T-cell (primary cell): ENCODE measurements at regions not wholly inside any gene's neighbourhood (a gene's known extent, or its start where the extent isn't known, plus 50 kb on each side); places are given as distances from the start of the nearest gene placed in this dataset.

Experiments used
- ATAC-seq, 4 experiments: fragments of 200-7000 bp in 3 of 4; fragments of 150-1000 bp in 1 of 4; cut with Tn5 transposase; replicated peaks in 1 of 4; 1 replicate in 3 of 4; 2 replicates in 1 of 4; pipeline ENCODE4 v1.10.0; 2021; ENCODE audit warnings: moderate library complexity in 3 of 4, mild to moderate bottlenecking in 2 of 4, moderate number of reproducible peaks in 1 of 4
- CTCF ChIA-PET, 2 donors: fragments of 300-600 bp; sonication (Branson Sonifier 250); formaldehyde crosslinking; loops; one replicate each; lab custom pipeline; 2022; ENCODE audit warnings: antibody characterized with exemption in 2 of 2; lab: Charles Lee
- POLR2A ChIA-PET, 2 donors: fragments of 300-600 bp; sonication (Branson Sonifier 250); formaldehyde crosslinking; loops; one replicate each; lab custom pipeline; 2022; ENCODE audit warnings: antibody characterized with exemption in 2 of 2; lab: Charles Lee
- DNase-seq, 35 experiments: peaks; one replicate each; pipeline versions ENCODE4 v3.0.0 to v3.0.0-alpha.2; 2013 to 2023
- H3K27ac ChIP-seq: one replicate; pipeline ENCODE4 v1.5.1; 2013; ENCODE audit warnings: low read length
- H3K27me3 ChIP-seq, 2 experiments: replicated peaks in 1 of 2; 1 replicate in 1 of 2; 2 replicates in 1 of 2; pipeline versions ENCODE4 v1.6.1 to v1.7.0; 2013; ENCODE audit warnings: low read length in 1 of 2, mixed read lengths in 1 of 2; ENCODE audit not compliant: control insufficient read depth in 2 of 2, insufficient read depth in 2 of 2; ENCODE audit errors: extremely low read depth in 1 of 2
- H3K36me3 ChIP-seq, 2 donors: 1 replicate in 1 of 2; 2 replicates in 1 of 2; pipeline versions ENCODE4 v1.6.1 to v1.7.0; 2013; ENCODE audit warnings: low read length in 1 of 2; ENCODE audit not compliant: control insufficient read depth in 2 of 2, insufficient read depth in 1 of 2; ENCODE audit errors: extremely low read depth in 1 of 2
- H3K4me1 ChIP-seq, 2 experiments: 1 replicate in 1 of 2; 2 replicates in 1 of 2; pipeline versions ENCODE4 v1.6.1 to v1.7.0; 2013; ENCODE audit warnings: low read length in 2 of 2, mixed read lengths in 1 of 2; ENCODE audit not compliant: insufficient read depth in 2 of 2, control insufficient read depth in 1 of 2; ENCODE audit errors: extremely low read depth in 1 of 2
- H3K4me3 ChIP-seq, 2 donors: 1 replicate in 1 of 2; 2 replicates in 1 of 2; pipeline versions ENCODE4 v1.5.1 to v1.7.0; 2013; ENCODE audit warnings: mild to moderate bottlenecking in 2 of 2, low read length in 1 of 2, moderate library complexity in 1 of 2; ENCODE audit not compliant: control insufficient read depth in 1 of 2; ENCODE audit errors: extremely low read depth in 1 of 2
- H3K9me3 ChIP-seq: 2 replicates; pipeline ENCODE4 v1.7.0; 2013
- H3K27ac Mint-ChIP-seq, 2 donors: one replicate each; pipeline ENCODE4 v1.8.0; 2020 to 2021; ENCODE audit warnings: mild to moderate bottlenecking in 2 of 2, mixed read lengths in 2 of 2
- H3K27me3 Mint-ChIP-seq, 2 donors: one replicate each; pipeline ENCODE4 v1.8.0; 2021 to 2022; ENCODE audit warnings: mixed read lengths in 2 of 2
- H3K36me3 Mint-ChIP-seq: one replicate; pipeline ENCODE4 v1.8.0; 2021; ENCODE audit warnings: mixed read lengths
- H3K4me1 Mint-ChIP-seq, 3 donors: one replicate each; pipeline ENCODE4 v1.8.0; 2020 to 2022; ENCODE audit warnings: mixed read lengths in 3 of 3, mild to moderate bottlenecking in 1 of 3
- H3K4me3 Mint-ChIP-seq, 3 donors: one replicate each; pipeline ENCODE4 v1.8.0; 2020 to 2022; ENCODE audit warnings: mild to moderate bottlenecking in 3 of 3, mixed read lengths in 3 of 3, moderate library complexity in 3 of 3
- H3K9me3 Mint-ChIP-seq, 3 donors: one replicate each; pipeline ENCODE4 v1.8.0; 2020 to 2022; ENCODE audit warnings: mixed read lengths in 3 of 3
- WGBS: methylation state at CpG from one replicate; pipeline ENCODE4 v1.1.5; 2013; ENCODE audit warnings: missing lambda C conversion rate; ENCODE audit not compliant: insufficient coverage; 5-methylcytosine and 5-hydroxymethylcytosine counted together

DNA sequence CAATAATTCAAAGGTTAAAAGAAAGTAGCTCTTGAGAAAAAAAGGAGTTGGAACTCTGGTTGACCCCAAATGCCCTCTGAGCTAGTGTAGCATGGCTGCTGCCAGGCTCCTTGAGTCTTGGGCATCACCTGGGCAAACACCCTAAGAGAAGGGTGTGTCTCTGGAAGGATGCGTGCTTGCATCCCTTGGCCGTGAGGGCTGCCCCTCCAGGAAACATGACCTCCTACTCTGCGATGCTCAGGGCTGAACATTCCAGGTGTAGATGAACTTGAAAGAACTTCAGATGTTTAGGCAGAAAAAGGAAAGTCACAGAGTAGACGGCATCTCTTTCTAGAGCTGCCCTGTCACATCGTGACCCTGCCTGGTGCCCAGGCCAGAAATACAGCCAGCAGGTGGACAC is 189.4 kb upstream of the TCERG1L start:
- Mint-ChIP-seq H3K27ac (no peak overlapping the region), H3K4me1 (no peaks in the 10 kb centered on the region), H3K27me3 (peaks cover 0 to 3% of the 10 kb centered on the region in 2 donors), H3K9me3 (peaks cover 19 to 29% (median 26%) of the 10 kb centered on the region in 3 donors), H3K4me3 (no peak overlapping the region), H3K36me3 (no peaks in the 10 kb centered on the region)
- no peak for ATAC-seq
- H3K4me3 ChIP-seq: no peak overlapping the region
- H3K4me1 ChIP-seq: no peaks in the 10 kb centered on the region
- H3K36me3 ChIP-seq: no peaks in the 10 kb centered on the region
- peaks cover 0 to 5% of the 10 kb centered on the region in 2 experiments for H3K27me3 ChIP-seq
- ChIA-PET CTCF (no interaction called here), POLR2A (no interaction called here)
- DNase-seq: no peak
- 84% methylated on average over 3 of the region's 5 CpGs for WGBS
- H3K9me3 ChIP-seq: no peaks in the 10 kb centered on the region
- H3K27ac ChIP-seq: no peak overlapping the region

DNA sequence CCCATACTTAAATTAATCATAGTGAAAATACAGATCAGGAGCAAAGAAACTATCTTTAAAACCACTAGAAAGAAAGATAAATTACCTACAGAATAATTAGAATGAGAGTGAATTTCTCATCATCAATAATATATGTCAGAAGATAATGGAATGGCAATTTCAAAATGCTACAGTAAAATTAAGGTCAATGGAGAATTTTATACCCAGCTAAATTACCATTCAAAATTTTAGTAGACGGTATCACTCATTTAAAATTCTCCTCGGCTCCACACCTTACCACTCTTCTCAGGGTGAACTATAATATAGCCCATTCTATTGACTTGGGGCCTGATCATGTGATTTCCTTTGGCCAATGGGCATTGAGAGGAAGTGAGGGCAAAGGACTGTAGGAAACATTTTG is 192.5 kb upstream of the TCERG1L start:
- no peak overlapping the region for H3K4me3 Mint-ChIP-seq
- Histone ChIP-seq H3K4me3 (no peak overlapping the region), H3K9me3 (no peaks in the 10 kb centered on the region), H3K4me1 (no peaks in the 10 kb centered on the region), H3K27me3 (no peaks in the 10 kb centered on the region), H3K36me3 (no peaks in the 10 kb centered on the region), H3K27ac (no peak overlapping the region)
- H3K27me3 Mint-ChIP-seq: peaks cover 0 to 3% of the 10 kb centered on the region in 2 donors
- ATAC-seq: no peak
- no peak for DNase-seq
- H3K27ac Mint-ChIP-seq: no peak overlapping the region
- WGBS: no CpG with 5 or more reads among the region's 2 CpGs
- CTCF ChIA-PET: no interaction called here
- peaks cover 19 to 29% (median 22%) of the 10 kb centered on the region in 3 donors for H3K9me3 Mint-ChIP-seq
- H3K36me3 Mint-ChIP-seq: no peaks in the 10 kb centered on the region
- POLR2A ChIA-PET: no interaction called here
- H3K4me1 Mint-ChIP-seq: no peaks in the 10 kb centered on the region

DNA sequence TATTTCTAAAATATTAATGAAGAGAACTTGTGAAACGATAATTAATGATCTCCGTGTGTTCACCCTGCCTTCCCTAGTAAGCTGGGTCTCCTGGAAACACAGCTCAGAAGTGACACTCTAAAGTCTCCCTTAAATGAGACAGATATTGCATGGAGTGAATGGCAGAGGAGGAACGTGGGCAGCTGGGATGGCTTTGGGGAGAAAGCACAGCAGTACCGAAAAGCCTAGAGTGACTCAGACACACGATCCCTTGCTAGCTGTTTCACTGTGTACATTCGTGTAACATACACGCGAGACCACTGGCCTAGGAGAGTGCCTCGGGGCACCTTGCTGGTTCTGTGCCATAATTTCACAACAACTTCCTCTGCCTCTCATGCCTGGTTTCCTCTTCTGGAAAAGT is 199.9 kb upstream of the TCERG1L start:
- H3K4me3 ChIP-seq: no peak overlapping the region
- peaks cover 0 to 9% of the 10 kb centered on the region in 2 experiments for H3K27me3 ChIP-seq
- WGBS: 77% methylated on average over 3 of the region's 9 CpGs
- no peak overlapping the region for H3K27ac ChIP-seq
- no peak overlapping the region for H3K4me3 Mint-ChIP-seq
- H3K4me1 Mint-ChIP-seq: no peaks in the 10 kb centered on the region
- H3K4me1 ChIP-seq: no peaks in the 10 kb centered on the region
- ChIA-PET CTCF (no interaction called here), POLR2A (no interaction called here)
- no peaks in the 10 kb centered on the region for H3K36me3 ChIP-seq
- no peak overlapping the region for H3K27ac Mint-ChIP-seq
- H3K9me3 Mint-ChIP-seq: peaks cover 3 to 5% (median 4%) of the 10 kb centered on the region in 3 donors
- DNase-seq: no peak
- H3K27me3 Mint-ChIP-seq: peaks cover 0 to 4% of the 10 kb centered on the region in 2 donors
- H3K9me3 ChIP-seq: no peaks in the 10 kb centered on the region
- no peak for ATAC-seq
- no peaks in the 10 kb centered on the region for H3K36me3 Mint-ChIP-seq

DNA sequence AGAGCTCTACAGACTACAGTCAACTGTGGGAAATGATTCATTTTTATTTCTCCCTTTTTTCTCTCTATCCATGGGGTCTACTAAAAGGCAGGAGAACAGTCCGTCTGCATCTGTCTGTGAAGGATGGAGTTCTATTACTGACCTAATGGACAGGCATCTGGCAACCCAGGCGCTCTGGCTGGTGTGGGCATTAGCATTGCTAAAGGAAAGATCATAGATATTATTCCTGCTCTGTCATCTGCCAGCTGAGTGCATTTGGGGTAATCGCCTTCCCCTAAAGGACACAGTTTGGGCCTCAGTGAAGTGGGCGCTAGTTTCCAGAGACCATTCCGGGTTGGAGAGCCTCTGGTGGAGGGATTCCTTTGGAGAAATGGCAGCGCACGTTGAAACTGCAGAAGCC is 201.3 kb upstream of the TCERG1L start:
- Histone ChIP-seq H3K4me3 (no peak overlapping the region), H3K27ac (no peak overlapping the region), H3K27me3 (peaks cover 0 to 9% of the 10 kb centered on the region in 2 experiments), H3K4me1 (no peaks in the 10 kb centered on the region), H3K36me3 (no peaks in the 10 kb centered on the region), H3K9me3 (no peaks in the 10 kb centered on the region)
- no peak for DNase-seq
- POLR2A ChIA-PET: no interaction called here
- 93% methylated on average over 6 of the region's 7 CpGs for WGBS
- CTCF ChIA-PET: no interaction called here
- ATAC-seq: no peak
- H3K4me1 Mint-ChIP-seq: no peaks in the 10 kb centered on the region
- H3K27me3 Mint-ChIP-seq: peaks cover 0 to 4% of the 10 kb centered on the region in 2 donors
- no peak overlapping the region for H3K4me3 Mint-ChIP-seq
- no peaks in the 10 kb centered on the region for H3K36me3 Mint-ChIP-seq
- no peak overlapping the region for H3K27ac Mint-ChIP-seq
- H3K9me3 Mint-ChIP-seq: peaks cover 3 to 5% (median 4%) of the 10 kb centered on the region in 3 donors

DNA sequence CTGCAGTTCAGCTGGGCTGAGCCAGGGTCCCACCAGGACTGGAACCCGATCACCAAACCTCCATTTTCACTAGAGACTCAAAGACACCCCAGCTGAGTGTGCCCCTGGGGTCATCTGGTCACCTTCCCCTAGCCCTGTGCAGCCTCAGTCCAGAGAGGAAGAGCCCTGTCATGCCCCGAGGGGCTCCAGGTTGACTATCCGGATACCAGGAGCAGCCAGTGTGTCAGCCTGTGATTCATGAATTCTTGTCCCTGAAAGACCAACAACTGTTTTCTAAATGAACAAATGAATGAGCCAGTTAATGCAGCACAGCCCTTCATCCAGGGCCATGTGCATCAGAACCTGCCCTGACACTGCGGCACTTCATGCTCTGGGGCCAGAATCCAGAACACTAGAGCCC is 201.9 kb upstream of the TCERG1L start:
- H3K27me3 ChIP-seq: peaks cover 0 to 9% of the 10 kb centered on the region in 2 experiments
- POLR2A ChIA-PET: no interaction called here
- Mint-ChIP-seq H3K9me3 (peaks cover 3 to 5% (median 4%) of the 10 kb centered on the region in 3 donors), H3K4me1 (no peaks in the 10 kb centered on the region), H3K4me3 (no peak overlapping the region), H3K36me3 (no peaks in the 10 kb centered on the region), H3K27ac (no peak overlapping the region), H3K27me3 (peaks cover 0 to 4% of the 10 kb centered on the region in 2 donors)
- H3K4me3 ChIP-seq: no peak overlapping the region
- no peak overlapping the region for H3K27ac ChIP-seq
- no peaks in the 10 kb centered on the region for H3K4me1 ChIP-seq
- H3K9me3 ChIP-seq: no peaks in the 10 kb centered on the region
- ATAC-seq (no peak), DNase-seq (no peak)
- CTCF ChIA-PET: no interaction called here
- no peaks in the 10 kb centered on the region for H3K36me3 ChIP-seq
- 87% methylated on average over 4 of the region's 4 CpGs for WGBS

DNA sequence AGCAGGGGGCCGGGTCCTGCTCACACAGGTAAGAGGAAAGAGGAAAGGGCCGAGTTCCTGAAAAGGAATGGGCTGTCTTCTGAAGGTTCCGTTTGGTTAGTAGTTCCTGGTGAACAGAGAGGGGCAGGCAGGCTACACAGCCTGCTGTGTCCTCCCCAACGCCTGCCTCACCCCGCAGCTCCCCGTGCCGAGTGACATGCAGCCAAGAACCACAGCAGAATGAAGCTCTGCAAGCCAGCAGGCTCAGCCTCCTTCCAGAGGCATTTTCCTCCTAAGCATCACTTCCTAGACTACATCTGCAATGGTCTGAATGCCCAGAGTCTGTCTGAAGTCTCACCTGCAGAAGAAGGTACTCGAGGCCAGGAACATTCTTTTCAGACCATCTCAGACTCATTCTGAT is 202.4 kb upstream of the TCERG1L start:
- Histone ChIP-seq H3K4me1 (no peaks in the 10 kb centered on the region), H3K9me3 (no peaks in the 10 kb centered on the region), H3K27ac (no peak overlapping the region), H3K27me3 (peaks cover 0 to 9% of the 10 kb centered on the region in 2 experiments), H3K36me3 (no peaks in the 10 kb centered on the region), H3K4me3 (no peak overlapping the region)
- ChIA-PET CTCF (no interaction called here), POLR2A (no interaction called here)
- DNase-seq: no peak
- H3K36me3 Mint-ChIP-seq: no peaks in the 10 kb centered on the region
- WGBS: 68% methylated on average over 6 of the region's 8 CpGs
- H3K27me3 Mint-ChIP-seq: peaks cover 0 to 4% of the 10 kb centered on the region in 2 donors
- peaks cover 3 to 5% (median 4%) of the 10 kb centered on the region in 3 donors for H3K9me3 Mint-ChIP-seq
- ATAC-seq: no peak
- H3K4me1 Mint-ChIP-seq: no peaks in the 10 kb centered on the region
- no peak overlapping the region for H3K27ac Mint-ChIP-seq
- H3K4me3 Mint-ChIP-seq: no peak overlapping the region

DNA sequence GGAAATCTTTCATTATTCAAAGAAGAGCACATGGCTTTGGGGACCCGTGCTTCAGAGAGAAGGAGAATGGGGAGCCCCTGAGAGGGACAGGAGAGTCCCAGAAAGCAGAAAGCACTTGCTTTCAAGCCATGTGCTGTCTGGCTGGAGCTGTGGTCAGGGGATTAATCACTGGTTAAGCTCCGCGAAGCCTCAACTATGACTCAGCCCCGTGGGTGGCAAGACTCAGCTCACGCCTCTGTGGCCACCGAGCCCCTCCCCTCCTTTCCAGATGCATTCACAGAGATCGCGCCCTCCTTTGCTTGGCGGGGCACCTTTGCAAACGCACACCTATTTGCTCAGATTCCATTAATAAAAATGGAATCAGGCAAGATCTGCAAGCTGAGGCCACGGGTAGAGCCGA is 202.9 kb upstream of the TCERG1L start:
- 45% methylated on average over 12 of the region's 12 CpGs for WGBS
- Mint-ChIP-seq H3K4me1 (no peaks in the 10 kb centered on the region), H3K4me3 (no peak overlapping the region), H3K36me3 (no peaks in the 10 kb centered on the region), H3K27me3 (peaks cover 0 to 4% of the 10 kb centered on the region in 2 donors), H3K27ac (no peak overlapping the region), H3K9me3 (peaks cover 0 to 5% (median 3%) of the 10 kb centered on the region in 3 donors)
- Histone ChIP-seq H3K9me3 (no peaks in the 10 kb centered on the region), H3K4me3 (no peak overlapping the region), H3K27ac (no peak overlapping the region), H3K4me1 (no peaks in the 10 kb centered on the region), H3K27me3 (peaks cover 0 to 9% of the 10 kb centered on the region in 2 experiments), H3K36me3 (no peaks in the 10 kb centered on the region)
- POLR2A ChIA-PET: no interaction called here
- CTCF ChIA-PET: no interaction called here
- DNase-seq (no peak), ATAC-seq (no peak)
